IMR-90 (cell line): ENCODE measurements at regions not wholly inside any gene's neighbourhood (a gene's known extent, or its start where the extent isn't known, plus 50 kb on each side); places are given as distances from the start of the nearest gene placed in this dataset.
A peak's percentile ranks its signal among the peaks of the same experiment; 100 is the strongest.

ENCODE experiments used
- ATAC-seq: fragments of 200-7000 bp; cut with Tn5 transposase; 2 replicates; pipeline ENCODE4 v1.9.1; 2020; ENCODE audit warnings: low read depth, mild to moderate bottlenecking, moderate library complexity
- BruUV-seq: library from RNA; stranded (reverse); fragments of 400-500 nt; replicated peaks from 2 replicates; lab custom pipeline; 2021; lab: Mats Ljungman, UMichigan
- CTCF ChIA-PET: fragments of 300-600 bp; formaldehyde crosslinking; extraction: SDS; loops from one replicate; lab custom pipeline; 2021; ENCODE audit warnings: antibody characterized with exemption; lab: Yijun Ruan, JAX
- POLR2A ChIA-PET: fragments of 300-600 bp; sonication (Branson Sonifier 250); formaldehyde crosslinking; loops from one replicate; lab custom pipeline; 2022; ENCODE audit warnings: antibody characterized with exemption; ENCODE audit not compliant: unreplicated experiment; lab: Charles Lee
- DNase-seq: peaks from one replicate; pipeline ENCODE4 v3.0.0; 2013
- H2AFZ ChIP-seq: replicated peaks from 2 replicates; pipeline ENCODE3; 2013; ENCODE audit warnings: low read length, mild to moderate bottlenecking; ENCODE audit not compliant: poor library complexity
- H2AK5ac ChIP-seq: 2 replicates; pipeline ENCODE4 v1.6.1; 2013; ENCODE audit warnings: low read depth, low read length, inconsistent platforms
- H2AK9ac ChIP-seq: replicated peaks from 2 replicates; pipeline ENCODE3; 2013; ENCODE audit warnings: mild to moderate bottlenecking, low read depth, low read length, moderate library complexity; ENCODE audit not compliant: poor library complexity
- H2BK120ac ChIP-seq: 2 replicates; pipeline ENCODE4 v1.6.1; 2013; ENCODE audit warnings: low read depth, low read length, inconsistent platforms
- H2BK15ac ChIP-seq: 3 replicates; pipeline ENCODE4 v1.6.1; 2013; ENCODE audit warnings: low read depth, low read length, inconsistent platforms
- H2BK20ac ChIP-seq: 2 replicates; pipeline ENCODE4 v1.6.1; 2013; ENCODE audit warnings: low read depth, mild to moderate bottlenecking, inconsistent platforms, low read length, moderate library complexity
- H2BK5ac ChIP-seq: 2 replicates; pipeline ENCODE4 v1.6.1; 2013; ENCODE audit warnings: mild to moderate bottlenecking, low read depth, low read length, inconsistent platforms; ENCODE audit not compliant: poor library complexity, severe bottlenecking
- H3K14ac ChIP-seq: replicated peaks from 2 replicates; pipeline ENCODE4 v1.6.1; 2013; ENCODE audit warnings: low read depth, low read length, inconsistent platforms
- H3K18ac ChIP-seq: 2 replicates; pipeline ENCODE4 v1.6.1; 2013; ENCODE audit warnings: low read depth, low read length, control low read depth
- H3K23ac ChIP-seq: 2 replicates; pipeline ENCODE4 v1.6.1; 2013; ENCODE audit warnings: low read depth, low read length, inconsistent platforms
- H3K27ac ChIP-seq: 2 replicates; pipeline ENCODE4 v1.5.1; 2013; ENCODE audit warnings: mild to moderate bottlenecking, control low read depth, low read length; ENCODE audit not compliant: insufficient read depth
- H3K27me3 ChIP-seq: 2 replicates; pipeline ENCODE4 v1.6.1; 2013; ENCODE audit warnings: low read length; ENCODE audit not compliant: control insufficient read depth, insufficient read depth
- H3K36me3 ChIP-seq: 2 replicates; pipeline ENCODE4 v1.6.1; 2013; ENCODE audit warnings: low read length, mixed read lengths; ENCODE audit not compliant: control insufficient read depth, insufficient read depth
- H3K4ac ChIP-seq: 2 replicates; pipeline ENCODE4 v1.6.1; 2013; ENCODE audit warnings: low read depth, low read length, inconsistent platforms
- H3K4me1 ChIP-seq: 2 replicates; pipeline ENCODE4 v1.6.1; 2013; ENCODE audit warnings: low read length, mixed read lengths; ENCODE audit not compliant: control insufficient read depth, insufficient read depth
- H3K4me2 ChIP-seq: 2 replicates; pipeline ENCODE4 v1.6.1; 2013; ENCODE audit warnings: low read depth, mild to moderate bottlenecking, control low read depth, low read length, moderate library complexity
- H3K4me3 ChIP-seq: 2 replicates; pipeline ENCODE4 v1.5.1; 2013; ENCODE audit warnings: low read depth, mild to moderate bottlenecking, control low read depth, low read length, moderate library complexity; ENCODE audit not compliant: insufficient read depth
- H3K56ac ChIP-seq: 2 replicates; pipeline ENCODE4 v1.6.1; 2013; ENCODE audit warnings: low read length, inconsistent platforms; ENCODE audit not compliant: insufficient read depth; ENCODE audit errors: extremely low read depth
- H3K79me1 ChIP-seq, 2 experiments: 2 replicates each; pipeline ENCODE4 v1.6.1; 2013; ENCODE audit warnings: low read length in 2 of 2, inconsistent platforms in 1 of 2, low read depth in 1 of 2
- H3K9ac ChIP-seq: 2 replicates; pipeline ENCODE4 v1.6.1; 2013; ENCODE audit warnings: low read depth, low read length, control low read depth
- H3K9me1 ChIP-seq: 2 replicates; pipeline ENCODE4 v1.6.1; 2013; ENCODE audit warnings: low read length, inconsistent platforms; ENCODE audit not compliant: insufficient read depth
- H3K9me3 ChIP-seq: 2 replicates; pipeline ENCODE4 v1.6.1; 2013; ENCODE audit warnings: low read length; ENCODE audit not compliant: control insufficient read depth, insufficient read depth
- H4K20me1 ChIP-seq: 2 replicates; pipeline ENCODE4 v1.6.1; 2013; ENCODE audit warnings: low read length, inconsistent platforms; ENCODE audit not compliant: insufficient read depth
- H4K5ac ChIP-seq: 2 replicates; pipeline ENCODE4 v1.6.1; 2013; ENCODE audit warnings: mild to moderate bottlenecking, low read depth, low read length, control low read depth
- H4K8ac ChIP-seq, 2 experiments: 2 replicates each; pipeline ENCODE4 v1.6.1; 2013; ENCODE audit warnings: low read depth in 2 of 2, low read length in 2 of 2, control low read depth in 1 of 2, inconsistent platforms in 1 of 2
- H4K91ac ChIP-seq: 2 replicates; pipeline ENCODE4 v1.6.1; 2013; ENCODE audit warnings: low read depth, low read length, inconsistent platforms; ENCODE audit not compliant: insufficient read depth
- ELK1 ChIP-seq: fragments of 150-350 bp; IDR thresholded peaks from 2 replicates; pipeline ENCODE4 v1.6.1; 2016; ENCODE audit warnings: low read depth, mild to moderate bottlenecking, low read length, moderate library complexity, borderline replicate concordance
- RAD21 ChIP-seq: IDR thresholded peaks from 2 replicates; pipeline ENCODE4 v1.6.1; 2012; ENCODE audit warnings: low read length, improper control_type of control experiment
- USF2 ChIP-seq: fragments of 150-350 bp; IDR thresholded peaks from 2 replicates; pipeline ENCODE4 v1.6.1; 2017; ENCODE audit warnings: mild to moderate bottlenecking, antibody characterized with exemption, low read length, low read depth
- WGBS, 2 experiments: methylation state at CpG; one replicate each; pipeline versions ENCODE4 v1.1.5 to v1.1.7; 2013; ENCODE audit warnings: missing lambda C conversion rate in 2 of 2; ENCODE audit not compliant: insufficient read length in 1 of 2; ENCODE audit errors: extremely low coverage in 2 of 2; 5-methylcytosine and 5-hydroxymethylcytosine counted together
- dilution Hi-C: fragments of 300-500 bp; cut with HindIII; formaldehyde crosslinking; loops from one replicate; pipeline ENCODE4 v1.14.3; 2018; ENCODE audit warnings: low sequenced_read_pairs; ENCODE audit not compliant: unreplicated experiment
- in situ Hi-C: fragments of 300-500 bp; cut with MboI; formaldehyde crosslinking; loops from 3 replicates; pipeline ENCODE4 v1.14.3; 2019; ENCODE audit warnings: low sequenced_read_pairs, inconsistent platforms, mixed read lengths
- intact Hi-C: fragments of 100-400 bp; cut with micrococcal nuclease; formaldehyde crosslinking; loops from 2 replicates; pipeline ENCODE4 v1.10.0; 2022

- ATAC-seq: no peak
- Histone ChIP-seq H3K27me3 (no peaks in the 10 kb centered on the region), H3K14ac (no peak overlapping the region), H4K5ac (no peak overlapping the region), H3K9me1 (no peaks in the 10 kb centered on the region), H2BK5ac (no peak overlapping the region), H4K20me1 (no peaks in the 10 kb centered on the region), H3K27ac (no peak overlapping the region), H3K4me3 (no peak overlapping the region), H2AK5ac (no peak overlapping the region), H2BK120ac (peak overlapping the region; percentile 25; the same call in 1 of the 2 replicates), H2AK9ac (no peak overlapping the region), H3K9me3 (no peaks in the 10 kb centered on the region), H2BK20ac (peak overlapping the region; percentile 82; the same call in 1 of the 2 replicates), H3K18ac (no peak overlapping the region), H3K4ac (peak overlapping the region; percentile 13; the same call in 1 of the 2 replicates), H4K91ac (no peak overlapping the region; the same call in 1 of the 2 replicates), H2AFZ (peak overlapping the region; percentile 16), H3K9ac (no peak overlapping the region), H4K8ac (no peak overlapping the region), H3K4me2 (no peak overlapping the region), H3K36me3 (no peaks in the 10 kb centered on the region), H3K4me1 (no peaks in the 10 kb centered on the region), H3K56ac (no peak overlapping the region), H3K23ac (peak overlapping the region; percentile 12; the same call in 1 of the 2 replicates), H3K79me1 (no peaks in the 10 kb centered on the region), H2BK15ac (peak overlapping the region; percentile 65; the same call in 2 of the 3 replicates)
- POLR2A ChIA-PET: no interaction called here
- dilution Hi-C loops (no loop called here), in situ Hi-C loops (no loop called here), intact Hi-C loops (no loop called here)
- TF ChIP-seq USF2 (no peak), ELK1 (no peak), RAD21 (no peak)
- DNase-seq: no peak
- CTCF ChIA-PET: no interaction called here
- BruUV-seq: no TSS peak
- no CpG with 5 or more reads among the region's 2 CpGs for WGBS, 2 experiments
These were observed 1262.5 kb upstream of the CITED2 start for GRCh38 chr6:140636908-140637402.
